ENCODE measurements at regions not wholly inside any gene's neighbourhood (a gene's known extent, or its start where the extent isn't known, plus 50 kb on each side); places are given as distances from the start of the nearest gene placed in this dataset.

DNA sequence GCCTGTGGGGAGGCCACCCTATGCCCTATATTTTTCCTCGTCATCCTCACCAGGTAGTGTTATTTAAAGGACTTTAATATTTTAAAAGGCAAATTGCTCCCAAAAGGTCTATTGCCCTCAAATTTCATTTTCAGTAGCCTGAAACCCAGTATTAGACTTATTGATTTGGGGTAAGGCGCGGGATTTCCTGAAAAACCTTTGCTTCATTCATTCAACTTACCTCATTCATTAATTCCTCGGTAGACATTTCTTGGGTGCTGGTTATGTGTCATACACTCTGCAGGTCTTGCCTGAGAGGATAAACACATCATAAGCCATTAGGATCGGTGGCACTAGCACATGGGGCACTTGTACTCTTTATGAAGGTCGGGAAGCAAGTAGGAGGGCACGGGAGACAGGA lies 99.2 kb downstream of the ARF6 start:
- 88% methylated on average over 7 of the region's 7 CpGs; no CpG with 5 or more reads in 1 of the 2 experiments for WGBS, 2 experiments (ENCODE audit: extremely low coverage in 1 of 2, insufficient coverage in 1 of 2, insufficient read length in 1 of 2, insufficient replicate concordance in 2 of 2, low coverage in 1 of 2, low lambda C conversion rate in 2 of 2, missing lambda C conversion rate in 1 of 2)
- Histone ChIP-seq H3K79me1 (ENCODE audit: low read depth, low read length) (no peaks in the 10 kb centered on the region), H2BK12ac (ENCODE audit: low read depth, low read length) (no peak overlapping the region), H2BK120ac (replicated peaks; ENCODE audit: low read depth, low read length) (no peak overlapping the region), H4K20me1 (replicated peaks in 1 of 2; ENCODE audit: control insufficient read depth in 1 of 2, insufficient read depth in 2 of 2, low read length in 2 of 2) (no peaks in the 10 kb centered on the region), H2AFZ (ENCODE audit: low read length) (no peak overlapping the region), H4K8ac (ENCODE audit: extremely low read depth, insufficient read depth, low read length) (no peak overlapping the region), H3K56ac (replicated peaks; ENCODE audit: insufficient read length, low read depth, low read length) (no peak overlapping the region), H3K4ac (replicated peaks; ENCODE audit: insufficient read length, low read depth, low read length) (no peak overlapping the region), H3K9me3 (ENCODE audit: insufficient read depth in 2 of 2, low read depth in 1 of 2, low read length in 1 of 2) (no peaks in the 10 kb centered on the region), H3K23me2 (ENCODE audit: low read depth, low read length) (no peaks in the 10 kb centered on the region), H2BK5ac (ENCODE audit: low read depth, low read length) (no peak overlapping the region), H4K91ac (replicated peaks; ENCODE audit: insufficient read length, low read length) (no peak overlapping the region), H3K9ac (replicated peaks in 1 of 4; ENCODE audit: extremely low read depth in 1 of 4, low read depth in 3 of 4, low read length in 3 of 4) (no peak overlapping the region), H3K23ac (ENCODE audit: insufficient read length) (no peak overlapping the region), H3K4me1 (replicated peaks in 1 of 4; ENCODE audit: control insufficient read depth in 3 of 4, insufficient read depth in 4 of 4, low read length in 3 of 4) (peaks cover 0 to 4% (median 1%) of the 10 kb centered on the region in 4 experiments; a peak in 3 of 7 replicates), H2BK15ac (ENCODE audit: low read length) (no peak overlapping the region), H3K79me2 (ENCODE audit: control insufficient read depth in 1 of 2, insufficient read depth in 2 of 2, low read length in 2 of 2) (no peaks in the 10 kb centered on the region), H2BK20ac (ENCODE audit: low read length) (no peak overlapping the region), H3K27me3 (replicated peaks in 1 of 4; ENCODE audit: control insufficient read depth in 3 of 4, extremely low read depth in 1 of 4, insufficient read depth in 3 of 4, low read length in 3 of 4) (0 out of 7 replicates have a peak, but pooled peaks cover 0 to 3% (median 0%) of the 10 kb centered on the region in 4 experiments), H3K4me3 (ENCODE audit: extremely low read depth in 1 of 4, insufficient read depth in 2 of 4, low read depth in 3 of 4, low read length in 4 of 4) (no peak overlapping the region), H2AK5ac (ENCODE audit: low read depth, low read length) (no peak overlapping the region), H3K18ac (ENCODE audit: extremely low read depth, low read length) (no peak overlapping the region), H3K14ac (ENCODE audit: insufficient read length) (no peak overlapping the region), H3K36me3 (ENCODE audit: control insufficient read depth in 2 of 4, insufficient read depth in 4 of 4, low read length in 3 of 4) (0 out of 8 replicates have a peak, but pooled peaks cover 0 to 2% (median 0%) of the 10 kb centered on the region in 4 experiments), H3K4me2 (ENCODE audit: insufficient read depth in 1 of 2, low read depth in 2 of 2, low read length in 2 of 2) (no peak overlapping the region), H4K5ac (ENCODE audit: insufficient read length, low read depth, low read length) (no peak overlapping the region), H3K27ac (ENCODE audit: low read depth, low read length) (no peak overlapping the region)
- DNase-seq (ENCODE audit: low read depth in 1 of 2, low spot score in 2 of 2) (no peak), FAIRE-seq (no peak)
- TF ChIP-seq KDM5A (IDR thresholded peaks at IDR 0.05; ENCODE audit: low read length) (no peak), RAD21 (IDR thresholded peaks at IDR 0.05 in 1 of 2, conservative IDR thresholded peaks at IDR 0.05 in 1 of 2; ENCODE audit: low read depth in 2 of 2, low read length in 2 of 2) (no peak), TAF1 (IDR thresholded peaks at IDR 0.05; ENCODE audit: low read depth, low read length) (no peak)
- ChIA-PET POLR2A (ENCODE audit: partially characterized antibody) (no interaction called here), CTCF (ENCODE audit: partially characterized antibody) (interaction anchor here (0.6 kb wide), 1 partner anchor 77 kb away, joined by 4 read pairs; no protein-coding TSS in a partner anchor)

Measured in H1 (cell line).